ENCODE measurements at regions not wholly inside any gene's neighbourhood (a gene's known extent, or its start where the extent isn't known, plus 50 kb on each side); places are given as distances from the start of the nearest gene placed in this dataset.

DNA sequence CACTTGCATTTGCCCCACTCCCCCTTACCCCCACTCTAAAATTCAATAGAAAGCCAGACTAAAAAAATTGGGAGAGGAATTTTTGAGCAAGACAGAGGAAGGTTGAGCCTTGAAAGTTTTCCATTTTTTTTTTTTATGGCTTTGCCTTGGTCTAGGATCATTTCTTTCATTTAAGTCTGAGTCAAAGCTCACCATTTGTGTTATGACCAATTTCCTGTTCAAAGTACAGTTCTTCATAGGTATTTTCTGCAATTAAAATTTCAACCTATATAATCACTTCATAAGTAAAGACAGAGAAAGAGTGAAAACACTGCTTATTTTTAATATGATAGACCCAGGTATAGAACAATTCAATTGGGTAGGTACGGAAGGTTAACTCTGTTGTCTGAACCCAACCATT is 436.6 kb upstream of the ADGRL2 start:
- TF ChIP-seq ZNF274 (IDR thresholded peaks at IDR 0.05; ENCODE audit: borderline replicate concordance, extremely low read depth, low read length) (no peak), GABPA (IDR thresholded peaks at IDR 0.05; ENCODE audit: borderline replicate concordance, insufficient read depth, low read length) (no peak), KDM1A (IDR thresholded peaks at IDR 0.05; ENCODE audit: borderline replicate concordance, low read length) (no peak), POLR2AphosphoS5 (IDR thresholded peaks at IDR 0.05; ENCODE audit: low read depth, low read length) (no peak), EZH2 (IDR thresholded peaks at IDR 0.05; ENCODE audit: low read depth, low read length, severe bottlenecking) (no peak), TAF7 (optimal IDR thresholded peaks at IDR 0.05; ENCODE audit: borderline replicate concordance, low read depth, low read length) (no peak), SRF (IDR thresholded peaks at IDR 0.05; ENCODE audit: low read depth, low read length) (no peak), EP300 (IDR thresholded peaks at IDR 0.05; ENCODE audit: borderline replicate concordance in 1 of 2, low read depth in 2 of 2, low read length in 2 of 2) (no peak), TBP (IDR thresholded peaks at IDR 0.05; ENCODE audit: low read depth, low read length) (no peak), SP2 (IDR thresholded peaks at IDR 0.05; ENCODE audit: low read length) (no peak), PHF8 (conservative IDR thresholded peaks at IDR 0.05; ENCODE audit: low read depth, low read length) (no peak)
- TF ChIP-seq, protein P1, sequence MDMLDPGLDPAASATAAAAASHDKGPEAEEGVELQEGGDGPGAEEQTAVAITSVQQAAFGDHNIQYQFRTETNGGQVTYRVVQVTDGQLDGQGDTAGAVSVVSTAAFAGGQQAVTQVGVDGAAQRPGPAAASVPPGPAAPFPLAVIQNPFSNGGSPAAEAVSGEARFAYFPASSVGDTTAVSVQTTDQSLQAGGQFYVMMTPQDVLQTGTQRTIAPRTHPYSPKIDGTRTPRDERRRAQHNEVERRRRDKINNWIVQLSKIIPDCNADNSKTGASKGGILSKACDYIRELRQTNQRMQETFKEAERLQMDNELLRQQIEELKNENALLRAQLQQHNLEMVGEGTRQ (IDR thresholded peaks at IDR 0.05; ENCODE audit: low read length), result no peak
- TF ChIP-seq, protein P2, sequence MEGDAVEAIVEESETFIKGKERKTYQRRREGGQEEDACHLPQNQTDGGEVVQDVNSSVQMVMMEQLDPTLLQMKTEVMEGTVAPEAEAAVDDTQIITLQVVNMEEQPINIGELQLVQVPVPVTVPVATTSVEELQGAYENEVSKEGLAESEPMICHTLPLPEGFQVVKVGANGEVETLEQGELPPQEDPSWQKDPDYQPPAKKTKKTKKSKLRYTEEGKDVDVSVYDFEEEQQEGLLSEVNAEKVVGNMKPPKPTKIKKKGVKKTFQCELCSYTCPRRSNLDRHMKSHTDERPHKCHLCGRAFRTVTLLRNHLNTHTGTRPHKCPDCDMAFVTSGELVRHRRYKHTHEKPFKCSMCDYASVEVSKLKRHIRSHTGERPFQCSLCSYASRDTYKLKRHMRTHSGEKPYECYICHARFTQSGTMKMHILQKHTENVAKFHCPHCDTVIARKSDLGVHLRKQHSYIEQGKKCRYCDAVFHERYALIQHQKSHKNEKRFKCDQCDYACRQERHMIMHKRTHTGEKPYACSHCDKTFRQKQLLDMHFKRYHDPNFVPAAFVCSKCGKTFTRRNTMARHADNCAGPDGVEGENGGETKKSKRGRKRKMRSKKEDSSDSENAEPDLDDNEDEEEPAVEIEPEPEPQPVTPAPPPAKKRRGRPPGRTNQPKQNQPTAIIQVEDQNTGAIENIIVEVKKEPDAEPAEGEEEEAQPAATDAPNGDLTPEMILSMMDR (IDR thresholded peaks at IDR 0.05; ENCODE audit: control extremely low read depth in 1 of 3, insufficient read depth in 1 of 3, low read depth in 1 of 3, low read length in 3 of 3), result no peak

Measured in H1 (cell line).